Liver (tissue), 8 donors: ENCODE measurements at regions not wholly inside any gene's neighbourhood (a gene's known extent, or its start where the extent isn't known, plus 50 kb on each side); places are given as distances from the start of the nearest gene placed in this dataset.
A peak's percentile ranks its signal among the peaks of the same experiment; 100 is the strongest.

Experiments used
- DNase-seq: peaks from one replicate; pipeline ENCODE4 v3.0.0-alpha.2; 2017; ENCODE audit warnings: low spot score
- H3K27ac ChIP-seq, 2 donors: one replicate each; pipeline ENCODE4 v1.7.0; 2013; ENCODE audit warnings: inconsistent platforms in 2 of 2, low read length in 2 of 2, control low read depth in 1 of 2, low read depth in 1 of 2, mild to moderate bottlenecking in 1 of 2
- H3K27me3 ChIP-seq, 4 donors: one replicate each; pipeline versions ENCODE4 v1.6.1 to v1.7.0; 2013; ENCODE audit warnings: low read length in 3 of 4, inconsistent platforms in 1 of 4, mild to moderate bottlenecking in 1 of 4, moderate library complexity in 1 of 4; ENCODE audit not compliant: control insufficient read depth in 4 of 4, insufficient read depth in 4 of 4
- H3K36me3 ChIP-seq, 4 donors: one replicate each; pipeline versions ENCODE4 v1.6.1 to v1.7.0; 2013; ENCODE audit warnings: low read length in 3 of 4, mild to moderate bottlenecking in 3 of 4, low read depth in 1 of 4, moderate library complexity in 1 of 4; ENCODE audit not compliant: control insufficient read depth in 4 of 4, insufficient read depth in 3 of 4
- H3K4me1 ChIP-seq, 4 donors: one replicate each; pipeline versions ENCODE4 v1.6.1 to v1.7.0; 2013; ENCODE audit warnings: low read length in 3 of 4, mild to moderate bottlenecking in 3 of 4, moderate library complexity in 1 of 4; ENCODE audit not compliant: control insufficient read depth in 4 of 4, insufficient read depth in 4 of 4
- H3K4me3 ChIP-seq, 3 donors: one replicate each; pipeline versions ENCODE4 v1.6.1 to v1.7.0; 2013; ENCODE audit warnings: low read length in 3 of 3, control low read depth in 1 of 3, low read depth in 1 of 3, mild to moderate bottlenecking in 1 of 3
- H3K9ac ChIP-seq, 2 donors: one replicate each; pipeline ENCODE4 v1.7.0; 2013; ENCODE audit warnings: low read length in 2 of 2, mild to moderate bottlenecking in 2 of 2, moderate library complexity in 2 of 2, control low read depth in 1 of 2, low read depth in 1 of 2
- H3K9me3 ChIP-seq, 4 donors: one replicate each; pipeline versions ENCODE4 v1.6.1 to v1.7.0; 2013; ENCODE audit warnings: low read length in 3 of 4; ENCODE audit not compliant: control insufficient read depth in 4 of 4
- ATF3 ChIP-seq: IDR thresholded peaks from 2 replicates; pipeline ENCODE4 v1.6.1; 2016; ENCODE audit warnings: antibody characterized with exemption
- CTCF ChIP-seq: fragments of 150-350 bp; IDR thresholded peaks from 2 replicates; pipeline ENCODE4 v1.5.1; 2017; ENCODE audit warnings: improper control_type of control experiment, low read depth, low read length; ENCODE audit not compliant: missing input control
- FOXA2 ChIP-seq: IDR thresholded peaks from 2 replicates; pipeline ENCODE4 v1.6.1; 2016; ENCODE audit warnings: antibody characterized with exemption
- GABPA ChIP-seq, 2 donors: IDR thresholded peaks in 1 of 2; conservative IDR thresholded peaks in 1 of 2; 2 replicates each; pipeline ENCODE4 v1.6.1; 2016; ENCODE audit warnings: antibody characterized with exemption in 2 of 2, mild to moderate bottlenecking in 1 of 2, moderate library complexity in 1 of 2
- JUND ChIP-seq, 2 donors: IDR thresholded peaks; 2 replicates each; pipeline ENCODE4 v1.6.1; 2016; ENCODE audit warnings: antibody characterized with exemption in 2 of 2
- RAD21 ChIP-seq, 2 donors: IDR thresholded peaks; 2 replicates each; pipeline ENCODE4 v1.6.1; 2016; ENCODE audit warnings: antibody characterized with exemption in 2 of 2, mild to moderate bottlenecking in 2 of 2
- REST ChIP-seq: IDR thresholded peaks from 2 replicates; pipeline ENCODE4 v1.6.1; 2016; ENCODE audit warnings: antibody characterized with exemption, mild to moderate bottlenecking
- SP1 ChIP-seq: IDR thresholded peaks from 2 replicates; pipeline ENCODE4 v1.6.1; 2018; ENCODE audit warnings: antibody characterized with exemption, mild to moderate bottlenecking
- WGBS: extraction: QIAGEN DNeasy Blood & Tissue Kit; methylation state at CpG from one replicate; pipeline ENCODE4 v1.1.7; 2013; 5-methylcytosine and 5-hydroxymethylcytosine counted together
- donor health status: healthy.
- donor health status: healthy.
- donor health status: healthy.
- donor health status: healthy.
- donor health status: healthy.

- Histone ChIP-seq H3K36me3 (no peaks in the 10 kb centered on the region), H3K4me1 (no peaks in the 10 kb centered on the region)
- 56% methylated on average over 1 of the region's 1 CpG for WGBS
Measured at GRCh38 chrX:99857455-99857854, 552.6 kb downstream of the PCDH19 start.

GRCh38 chrX:99833821-99834220 is 576.3 kb downstream of the PCDH19 start:
- Histone ChIP-seq H3K9me3 (peaks cover 0 to 2% (median 0%) of the 10 kb centered on the region in 4 donors), H3K9ac (no peak overlapping the region), H3K4me1 (no peaks in the 10 kb centered on the region), H3K36me3 (no peaks in the 10 kb centered on the region), H3K4me3 (no peak overlapping the region), H3K27ac (no peak overlapping the region), H3K27me3 (no peaks in the 10 kb centered on the region)
- DNase-seq, result no peak
- 58% methylated on average over 1 of the region's 1 CpG for WGBS
- no peak for TF ChIP-seq JUND (IDR thresholded peaks at IDR 0.05)
- no peak for TF ChIP-seq ATF3
- no peak for TF ChIP-seq FOXA2
- TF ChIP-seq RAD21 (IDR thresholded peaks at IDR 0.05), result no peak
- no peak for TF ChIP-seq CTCF
- no peak for TF ChIP-seq GABPA (IDR thresholded peaks at IDR 0.05 in 1 of 2, conservative IDR thresholded peaks at IDR 0.05 in 1 of 2)
- TF ChIP-seq REST, result no peak

More at GRCh38 chrX:99857455-99857854, 552.6 kb downstream of the PCDH19 start:
- Histone ChIP-seq H3K27ac (no peak overlapping the region), H3K9me3 (no peaks in the 10 kb centered on the region), H3K9ac (no peak overlapping the region), H3K4me3 (no peak overlapping the region), H3K27me3 (peaks cover 0 to 2% (median 0%) of the 10 kb centered on the region in 4 donors)
- DNase-seq, result no peak
- TF ChIP-seq SP1, result no peak
- TF ChIP-seq ATF3, result no peak
- TF ChIP-seq CTCF, result peak; percentile 15
- peak in 1 of 2 donors; percentile 30 for TF ChIP-seq RAD21 (IDR thresholded peaks at IDR 0.05)
